ENCODE measurements at regions not wholly inside any gene's neighbourhood (a gene's known extent, or its start where the extent isn't known, plus 50 kb on each side); places are given as distances from the start of the nearest gene placed in this dataset.

DNA sequence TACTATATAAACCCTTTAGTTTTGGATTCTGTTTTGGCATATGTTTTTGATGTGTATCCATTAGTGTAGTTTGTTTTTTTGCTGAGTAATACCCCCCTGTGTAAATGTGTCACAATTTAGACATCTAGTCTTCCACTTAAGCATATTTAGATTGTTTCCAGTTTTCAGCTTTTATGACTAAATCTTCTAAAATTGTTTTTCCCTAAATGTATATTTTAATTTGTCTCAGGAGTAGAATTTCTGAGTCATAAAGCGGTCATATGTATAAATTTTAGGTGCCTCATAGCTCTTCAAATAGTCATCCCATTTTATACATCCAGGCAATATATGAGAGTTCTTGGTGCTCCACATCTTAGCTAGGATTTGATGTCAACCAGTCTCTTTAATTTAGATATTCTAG, 1348.0 kb downstream of the MRPL39 start:
- TF ChIP-seq POLR2A (IDR thresholded peaks at IDR 0.05): no peak
- TF ChIP-seq, protein P1, sequence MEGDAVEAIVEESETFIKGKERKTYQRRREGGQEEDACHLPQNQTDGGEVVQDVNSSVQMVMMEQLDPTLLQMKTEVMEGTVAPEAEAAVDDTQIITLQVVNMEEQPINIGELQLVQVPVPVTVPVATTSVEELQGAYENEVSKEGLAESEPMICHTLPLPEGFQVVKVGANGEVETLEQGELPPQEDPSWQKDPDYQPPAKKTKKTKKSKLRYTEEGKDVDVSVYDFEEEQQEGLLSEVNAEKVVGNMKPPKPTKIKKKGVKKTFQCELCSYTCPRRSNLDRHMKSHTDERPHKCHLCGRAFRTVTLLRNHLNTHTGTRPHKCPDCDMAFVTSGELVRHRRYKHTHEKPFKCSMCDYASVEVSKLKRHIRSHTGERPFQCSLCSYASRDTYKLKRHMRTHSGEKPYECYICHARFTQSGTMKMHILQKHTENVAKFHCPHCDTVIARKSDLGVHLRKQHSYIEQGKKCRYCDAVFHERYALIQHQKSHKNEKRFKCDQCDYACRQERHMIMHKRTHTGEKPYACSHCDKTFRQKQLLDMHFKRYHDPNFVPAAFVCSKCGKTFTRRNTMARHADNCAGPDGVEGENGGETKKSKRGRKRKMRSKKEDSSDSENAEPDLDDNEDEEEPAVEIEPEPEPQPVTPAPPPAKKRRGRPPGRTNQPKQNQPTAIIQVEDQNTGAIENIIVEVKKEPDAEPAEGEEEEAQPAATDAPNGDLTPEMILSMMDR (IDR thresholded peaks at IDR 0.05): no peak

Data from vagina (tissue), 2 donors.